ENCODE measurements at regions not wholly inside any gene's neighbourhood (a gene's known extent, or its start where the extent isn't known, plus 50 kb on each side); places are given as distances from the start of the nearest gene placed in this dataset.

GRCh38 chr3:31357451-31357850 lies 175.3 kb upstream of the STT3B start:
- TF ChIP-seq CTCF (IDR thresholded peaks at IDR 0.05 in 2 of 3, conservative IDR thresholded peaks at IDR 0.05 in 1 of 3; ENCODE audit: borderline replicate concordance in 1 of 3, insufficient read depth in 1 of 3, low read depth in 2 of 3, low read length in 2 of 3) (no peak), SRF (IDR thresholded peaks at IDR 0.05; ENCODE audit: low read depth) (no peak), EZH2 (IDR thresholded peaks at IDR 0.05) (no peak), POLR2AphosphoS5 (IDR thresholded peaks at IDR 0.05; ENCODE audit: low read depth, low read length) (no peak), POLR2A (IDR thresholded peaks at IDR 0.05; ENCODE audit: borderline replicate concordance, extremely low read depth, insufficient read depth, insufficient read length) (no peak), ATF3 (IDR thresholded peaks at IDR 0.05) (no peak), CEBPB (IDR thresholded peaks at IDR 0.05; ENCODE audit: low read depth) (no peak)

Measured in HCT116 (cell line).